RWPE2 (cell line): ENCODE measurements at regions not wholly inside any gene's neighbourhood (a gene's known extent, or its start where the extent isn't known, plus 50 kb on each side); places are given as distances from the start of the nearest gene placed in this dataset.

Experiments used
- ATAC-seq: fragments of 200-7000 bp; cut with Tn5 transposase; 3 replicates; pipeline ENCODE4 v1.9.1; 2021; ENCODE audit warnings: low read depth
- DNase-seq: peaks from one replicate; pipeline ENCODE4 v3.0.0-alpha.2; 2020; ENCODE audit warnings: low spot score
- H3K27ac ChIP-seq: fragments of 450-650 bp; 2 replicates; pipeline ENCODE4 v1.5.1; 2017; ENCODE audit warnings: mild to moderate bottlenecking; ENCODE audit not compliant: poor library complexity, severe bottlenecking
- H3K27me3 ChIP-seq: fragments of 250-450 bp; sonication (Bioruptor Pico); 2 replicates; pipeline ENCODE4 v1.5.1; 2021; ENCODE audit warnings: mild to moderate bottlenecking, moderate library complexity; ENCODE audit not compliant: insufficient read depth, poor library complexity, severe bottlenecking
- H3K36me3 ChIP-seq: fragments of 250-450 bp; sonication (Bioruptor Pico); 2 replicates; pipeline ENCODE4 v1.5.1; 2020; ENCODE audit warnings: low read depth, mild to moderate bottlenecking, moderate library complexity
- H3K4me1 ChIP-seq: fragments of 250-450 bp; sonication (Bioruptor Pico); 2 replicates; pipeline ENCODE4 v1.5.1; 2021; ENCODE audit warnings: mild to moderate bottlenecking, moderate library complexity; ENCODE audit not compliant: insufficient read depth, poor library complexity, severe bottlenecking
- H3K4me3 ChIP-seq: fragments of 250-450 bp; sonication (Bioruptor Pico); 2 replicates; pipeline ENCODE4 v1.5.1; 2021; ENCODE audit warnings: mild to moderate bottlenecking, moderate library complexity; ENCODE audit not compliant: severe bottlenecking
- H3K9me3 ChIP-seq: fragments of 250-450 bp; sonication (Bioruptor Pico); 2 replicates; pipeline ENCODE4 v1.5.1; 2021; ENCODE audit warnings: mild to moderate bottlenecking, moderate library complexity; ENCODE audit not compliant: severe bottlenecking
- TF ChIP-seq, protein P1 (sequence below): fragments of 450-650 bp; IDR thresholded peaks from one replicate; pipeline ENCODE4 v1.5.1; 2017; ENCODE audit warnings: mild to moderate bottlenecking, moderate library complexity; ENCODE audit not compliant: poor library complexity, severe bottlenecking

DNA sequence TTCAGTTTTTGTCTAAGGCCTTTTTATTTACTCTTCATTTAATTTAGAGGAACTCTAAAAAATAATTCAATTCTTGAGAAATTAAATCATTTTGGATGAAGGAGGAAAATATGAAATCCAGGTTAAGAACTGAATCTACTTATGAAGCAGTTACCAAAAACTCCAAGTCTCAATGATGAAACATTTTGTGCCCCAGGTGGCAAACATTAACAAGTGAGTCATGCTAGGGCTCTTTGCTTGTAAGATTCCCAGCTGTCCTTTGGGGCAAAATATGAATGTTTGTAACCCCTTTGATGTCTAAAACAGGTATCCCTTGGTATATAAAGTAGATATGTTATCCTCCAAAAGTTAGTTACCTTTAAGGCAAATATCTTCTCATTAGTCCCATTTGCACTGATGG is 202.4 kb downstream of the NEDD1 start:
- no peaks in the 10 kb centered on the region for H3K4me1 ChIP-seq
- no peaks in the 10 kb centered on the region for H3K36me3 ChIP-seq
- H3K27ac ChIP-seq, result no peak overlapping the region
- no peak for DNase-seq
- H3K4me3 ChIP-seq, result no peak overlapping the region
- TF ChIP-seq, protein P1, sequence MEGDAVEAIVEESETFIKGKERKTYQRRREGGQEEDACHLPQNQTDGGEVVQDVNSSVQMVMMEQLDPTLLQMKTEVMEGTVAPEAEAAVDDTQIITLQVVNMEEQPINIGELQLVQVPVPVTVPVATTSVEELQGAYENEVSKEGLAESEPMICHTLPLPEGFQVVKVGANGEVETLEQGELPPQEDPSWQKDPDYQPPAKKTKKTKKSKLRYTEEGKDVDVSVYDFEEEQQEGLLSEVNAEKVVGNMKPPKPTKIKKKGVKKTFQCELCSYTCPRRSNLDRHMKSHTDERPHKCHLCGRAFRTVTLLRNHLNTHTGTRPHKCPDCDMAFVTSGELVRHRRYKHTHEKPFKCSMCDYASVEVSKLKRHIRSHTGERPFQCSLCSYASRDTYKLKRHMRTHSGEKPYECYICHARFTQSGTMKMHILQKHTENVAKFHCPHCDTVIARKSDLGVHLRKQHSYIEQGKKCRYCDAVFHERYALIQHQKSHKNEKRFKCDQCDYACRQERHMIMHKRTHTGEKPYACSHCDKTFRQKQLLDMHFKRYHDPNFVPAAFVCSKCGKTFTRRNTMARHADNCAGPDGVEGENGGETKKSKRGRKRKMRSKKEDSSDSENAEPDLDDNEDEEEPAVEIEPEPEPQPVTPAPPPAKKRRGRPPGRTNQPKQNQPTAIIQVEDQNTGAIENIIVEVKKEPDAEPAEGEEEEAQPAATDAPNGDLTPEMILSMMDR, result no peak
- no peaks in the 10 kb centered on the region for H3K9me3 ChIP-seq
- no peak for ATAC-seq
- no peaks in the 10 kb centered on the region for H3K27me3 ChIP-seq

GRCh38 chr12:97112136-97112535 is 205.1 kb downstream of the NEDD1 start:
- no peak overlapping the region for H3K27ac ChIP-seq
- no peaks in the 10 kb centered on the region for H3K27me3 ChIP-seq
- ATAC-seq (no peak), DNase-seq (no peak)
- no peaks in the 10 kb centered on the region for H3K9me3 ChIP-seq
- H3K4me1 ChIP-seq, result no peaks in the 10 kb centered on the region
- no peak overlapping the region for H3K4me3 ChIP-seq
- TF ChIP-seq, protein P1, result no peak
- H3K36me3 ChIP-seq, result no peaks in the 10 kb centered on the region

DNA sequence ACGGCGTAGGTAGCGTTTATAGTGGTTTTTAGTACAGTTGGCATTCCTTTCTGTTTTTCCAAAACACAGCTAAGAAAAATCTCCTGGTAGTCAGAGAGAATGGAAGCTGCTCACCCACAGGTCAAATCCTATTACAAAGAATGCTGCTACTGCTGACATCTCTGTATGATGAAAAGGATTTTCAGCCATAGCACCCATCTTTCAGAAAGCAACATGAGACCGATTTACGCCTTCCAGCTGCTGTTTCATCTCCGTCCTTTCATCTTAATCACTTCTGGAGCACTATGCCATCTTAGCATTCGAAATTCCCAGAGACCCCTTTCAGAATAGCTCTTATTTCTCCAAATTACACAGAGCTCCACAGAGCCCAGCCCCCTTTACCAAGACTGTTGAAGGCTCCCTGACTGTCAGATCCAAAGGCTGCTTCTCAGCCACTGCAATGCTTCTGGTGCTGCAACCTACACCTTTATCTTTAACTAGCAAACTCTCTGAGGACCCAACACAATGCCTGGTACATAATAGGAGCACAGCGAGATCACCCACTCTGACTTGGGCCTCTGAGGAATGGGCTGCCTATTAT is 211.8 kb downstream of the NEDD1 start:
- no peak overlapping the region for H3K27ac ChIP-seq
- H3K36me3 ChIP-seq, result no peaks in the 10 kb centered on the region
- H3K4me1 ChIP-seq, result no peaks in the 10 kb centered on the region
- no peak overlapping the region for H3K4me3 ChIP-seq
- H3K9me3 ChIP-seq, result no peaks in the 10 kb centered on the region
- DNase-seq (no peak), ATAC-seq (no peak)
- H3K27me3 ChIP-seq, result no peaks in the 10 kb centered on the region
- TF ChIP-seq, protein P1, result no peak

GRCh38 chr12:97127061-97127460 is 220.0 kb downstream of the NEDD1 start:
- H3K27me3 ChIP-seq, result peaks cover 2% of the 10 kb centered on the region
- H3K4me1 ChIP-seq, result no peaks in the 10 kb centered on the region
- H3K27ac ChIP-seq, result no peak overlapping the region
- H3K4me3 ChIP-seq, result no peak overlapping the region
- TF ChIP-seq, protein P1, result no peak
- ATAC-seq, result no peak
- no peaks in the 10 kb centered on the region for H3K36me3 ChIP-seq
- no peak for DNase-seq
- H3K9me3 ChIP-seq, result no peaks in the 10 kb centered on the region

GRCh38 chr12:97131220-97131981 is 224.3 kb downstream of the NEDD1 start:
- Histone ChIP-seq H3K4me1 (no peaks in the 10 kb centered on the region), H3K4me3 (no peak overlapping the region), H3K27ac (no peak overlapping the region), H3K9me3 (no peaks in the 10 kb centered on the region), H3K27me3 (peaks cover 3% of the 10 kb centered on the region), H3K36me3 (no peaks in the 10 kb centered on the region)
- ATAC-seq (no peak), DNase-seq (no peak)
- TF ChIP-seq, protein P1, result no peak
